Spleen (tissue), 7 donors: ENCODE measurements at regions not wholly inside any gene's neighbourhood (a gene's known extent, or its start where the extent isn't known, plus 50 kb on each side); places are given as distances from the start of the nearest gene placed in this dataset.

Experiments
- CTCF ChIP-seq, 11 experiments: fragments of 200-600 bp in 7 of 11; fragments of 450-650 bp in 4 of 11; sonication (generic) in 4 of 11; IDR thresholded peaks in 8 of 11; conservative IDR thresholded peaks in 3 of 11; 1 replicate in 7 of 11; 2 replicates in 4 of 11; pipeline versions ENCODE4 v1.4.0 to v1.8.0; 2016 to 2021; ENCODE audit warnings: antibody characterized with exemption in 11 of 11, inconsistent platforms in 4 of 11, mild to moderate bottlenecking in 1 of 11
- POLR2AphosphoS5 ChIP-seq, 3 donors: sonication (generic); formaldehyde crosslinking; IDR thresholded peaks; one replicate each; pipeline ENCODE4 v1.5.1; 2017; ENCODE audit warnings: antibody characterized with exemption in 3 of 3
- donor health status: DM: no; HTN: no; CAD: no; lungs with moderate emphysema.
- donor health status: DM: no; HTN: no; CAD: no.
- donor health status: DM: no; HTN: no; CAD: no.

GRCh38 chr15:25056484-25057425 is 102.0 kb downstream of the SNRPN start:
- TF ChIP-seq POLR2AphosphoS5 (IDR thresholded peaks at IDR 0.05), result no peak
- no peak for TF ChIP-seq CTCF (IDR thresholded peaks at IDR 0.05 in 8 of 11, conservative IDR thresholded peaks at IDR 0.05 in 3 of 11)
